Thymus (tissue), 11 donors: ENCODE measurements at regions not wholly inside any gene's neighbourhood (a gene's known extent, or its start where the extent isn't known, plus 50 kb on each side); places are given as distances from the start of the nearest gene placed in this dataset.

ENCODE experiments used
- DNase-seq, 9 donors: peaks; one replicate each; pipeline ENCODE4 v3.0.0-alpha.2; 2013; ENCODE audit warnings: low spot score in 9 of 9, low read depth in 6 of 9, missing footprints in 1 of 9
- H3K27ac ChIP-seq, 2 donors: one replicate each; pipeline ENCODE4 v1.5.1; 2013; ENCODE audit warnings: control low read depth in 1 of 2, low read depth in 1 of 2, low read length in 1 of 2, mild to moderate bottlenecking in 1 of 2, moderate library complexity in 1 of 2
- H3K27me3 ChIP-seq, 2 donors: one replicate each; pipeline ENCODE4 v1.5.1; 2013; ENCODE audit warnings: low read length in 1 of 2; ENCODE audit not compliant: control insufficient read depth in 2 of 2, insufficient read depth in 1 of 2
- H3K36me3 ChIP-seq, 2 donors: one replicate each; pipeline ENCODE4 v1.5.1; 2013; ENCODE audit warnings: low read length in 1 of 2, mild to moderate bottlenecking in 1 of 2, moderate library complexity in 1 of 2; ENCODE audit not compliant: control insufficient read depth in 2 of 2, insufficient read depth in 2 of 2
- H3K4me1 ChIP-seq, 2 donors: one replicate each; pipeline ENCODE4 v1.5.1; 2013; ENCODE audit warnings: low read length in 2 of 2; ENCODE audit not compliant: control insufficient read depth in 2 of 2, insufficient read depth in 2 of 2
- H3K4me3 ChIP-seq, 2 donors: one replicate each; pipeline ENCODE4 v1.5.1; 2013; ENCODE audit warnings: low read length in 2 of 2, control low read depth in 1 of 2, mild to moderate bottlenecking in 1 of 2
- H3K9me3 ChIP-seq, 2 donors: one replicate each; pipeline ENCODE4 v1.5.1; 2013; ENCODE audit warnings: low read length in 1 of 2, mild to moderate bottlenecking in 1 of 2; ENCODE audit not compliant: control insufficient read depth in 2 of 2, insufficient read depth in 1 of 2
- WGBS: extraction: QIAGEN DNeasy Blood & Tissue Kit; methylation state at CpG from one replicate; pipeline ENCODE4 v1.1.7; 2013; 5-methylcytosine and 5-hydroxymethylcytosine counted together
- donor health status: healthy.

GRCh38 chr12:124148481-124149273 is 146.2 kb upstream of the RFLNA start:
- H3K9me3 ChIP-seq: no peaks in the 10 kb centered on the region
- WGBS: 96% methylated on average over 13 of the region's 13 CpGs
- no peak for DNase-seq

GRCh38 chr12:124149287-124149686 is 145.6 kb upstream of the RFLNA start:
- H3K27me3 ChIP-seq: no peaks in the 10 kb centered on the region
- H3K4me3 ChIP-seq: no peak overlapping the region
- no peak overlapping the region for H3K27ac ChIP-seq
- H3K36me3 ChIP-seq: no peaks in the 10 kb centered on the region
- no peaks in the 10 kb centered on the region for H3K9me3 ChIP-seq
- peaks cover 0 to 13% of the 10 kb centered on the region in 2 donors for H3K4me1 ChIP-seq
- WGBS: 96% methylated on average over 7 of the region's 7 CpGs
- DNase-seq: no peak

More at GRCh38 chr12:124148481-124149273, 146.2 kb upstream of the RFLNA start:
- Histone ChIP-seq H3K27ac (no peak overlapping the region), H3K27me3 (no peaks in the 10 kb centered on the region), H3K36me3 (no peaks in the 10 kb centered on the region), H3K4me1 (peaks cover 0 to 13% of the 10 kb centered on the region in 2 donors), H3K4me3 (no peak overlapping the region)

DNA sequence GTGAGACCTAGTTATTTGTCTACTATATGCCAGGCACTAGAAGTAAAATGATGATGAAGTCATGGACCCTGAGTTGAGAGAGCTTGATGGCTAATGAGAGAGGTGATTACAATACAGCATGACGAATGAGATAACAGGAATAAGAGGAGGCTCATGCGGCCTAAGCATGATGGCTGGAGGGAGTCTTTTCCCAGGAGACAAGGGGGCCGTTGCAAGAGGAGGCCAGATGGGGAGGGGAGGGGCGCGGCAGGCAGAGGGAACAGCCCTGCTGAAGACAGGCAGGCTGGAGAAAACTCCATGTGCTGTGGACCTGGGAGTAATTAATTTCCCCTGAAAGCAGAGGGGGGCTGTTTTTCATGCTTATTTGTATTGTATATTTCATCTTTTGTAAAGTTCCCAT is 144.7 kb upstream of the RFLNA start:
- 75% methylated on average over 5 of the region's 5 CpGs for WGBS
- Histone ChIP-seq H3K9me3 (no peaks in the 10 kb centered on the region), H3K4me1 (peaks cover 0 to 13% of the 10 kb centered on the region in 2 donors), H3K27ac (no peak overlapping the region), H3K36me3 (no peaks in the 10 kb centered on the region), H3K4me3 (no peak overlapping the region), H3K27me3 (no peaks in the 10 kb centered on the region)
- DNase-seq: no peak

DNA sequence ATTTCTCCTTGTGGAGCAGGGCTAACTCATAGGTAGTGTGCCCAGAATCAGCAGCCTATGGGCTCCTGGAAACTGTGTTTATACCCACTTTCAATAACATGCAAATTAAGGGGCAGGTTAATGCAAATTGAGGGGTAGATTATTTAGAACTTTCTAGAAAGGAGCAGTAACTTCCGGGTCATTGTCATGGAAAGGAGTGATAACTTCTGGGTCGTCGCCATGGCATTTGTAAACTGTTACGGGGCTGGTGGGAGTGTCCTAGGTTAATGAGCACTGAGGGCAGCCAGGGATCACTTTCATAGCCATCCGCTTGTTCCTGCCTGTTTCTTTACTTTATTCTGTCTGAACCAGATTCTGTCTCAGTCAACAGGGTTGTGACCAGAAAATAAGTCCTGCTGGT is 143.3 kb upstream of the RFLNA start:
- Histone ChIP-seq H3K36me3 (no peaks in the 10 kb centered on the region), H3K4me1 (peaks cover 0 to 13% of the 10 kb centered on the region in 2 donors), H3K27me3 (no peaks in the 10 kb centered on the region), H3K9me3 (no peaks in the 10 kb centered on the region), H3K27ac (no peak overlapping the region), H3K4me3 (no peak overlapping the region)
- 58% methylated on average over 5 of the region's 5 CpGs for WGBS
- no peak for DNase-seq

DNA sequence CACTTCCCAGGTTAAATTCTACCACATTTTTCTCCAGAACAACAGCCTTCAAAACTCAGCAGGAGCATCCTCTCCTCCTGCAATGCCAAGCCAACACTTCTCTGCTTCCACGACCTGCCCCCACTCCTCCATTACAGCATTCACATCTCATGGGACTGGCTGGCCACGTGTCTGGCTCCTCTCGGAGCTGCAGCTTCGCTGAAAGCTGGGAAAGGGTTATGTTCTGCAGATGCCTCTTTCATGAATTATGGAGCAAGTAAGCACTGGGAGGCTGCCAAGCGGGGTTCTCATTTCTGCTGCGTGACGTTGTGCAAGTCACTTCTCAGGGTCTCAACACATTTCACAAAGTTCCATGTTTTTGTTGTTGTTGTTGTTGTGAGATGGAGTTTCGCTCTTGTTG is 142.2 kb upstream of the RFLNA start:
- H3K27ac ChIP-seq: no peak overlapping the region
- H3K9me3 ChIP-seq: no peaks in the 10 kb centered on the region
- peaks cover 0 to 6% of the 10 kb centered on the region in 2 donors for H3K4me1 ChIP-seq
- no peak for DNase-seq
- whole genome bisulfite sequencing: 85% methylated on average over 8 of the region's 8 CpGs
- no peaks in the 10 kb centered on the region for H3K36me3 ChIP-seq
- H3K4me3 ChIP-seq: no peak overlapping the region
- H3K27me3 ChIP-seq: no peaks in the 10 kb centered on the region

DNA sequence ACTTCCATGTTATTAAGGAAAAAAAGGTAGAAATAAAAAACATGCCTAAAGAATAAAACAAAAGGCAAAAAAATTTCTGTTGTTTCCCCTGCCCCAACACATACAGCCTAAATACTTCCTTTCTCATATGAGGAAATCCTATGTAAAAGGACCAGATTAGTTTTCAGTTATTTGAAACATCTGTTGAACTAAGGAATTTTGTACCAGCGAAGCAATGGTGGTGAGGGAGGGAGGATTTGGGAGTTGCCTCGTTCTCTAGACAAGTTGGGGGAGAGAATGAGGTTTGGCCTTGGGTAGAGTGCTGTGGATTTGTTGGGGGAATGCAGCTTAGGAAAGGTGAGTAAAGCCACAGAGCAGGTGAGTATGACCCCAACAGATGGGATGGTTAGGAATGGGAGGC is 141.5 kb upstream of the RFLNA start:
- WGBS: 97% methylated on average over 2 of the region's 2 CpGs
- H3K4me1 ChIP-seq: no peaks in the 10 kb centered on the region
- no peak for DNase-seq
- H3K9me3 ChIP-seq: no peaks in the 10 kb centered on the region
- no peaks in the 10 kb centered on the region for H3K27me3 ChIP-seq
- H3K27ac ChIP-seq: no peak overlapping the region
- no peaks in the 10 kb centered on the region for H3K36me3 ChIP-seq
- H3K4me3 ChIP-seq: no peak overlapping the region

DNA sequence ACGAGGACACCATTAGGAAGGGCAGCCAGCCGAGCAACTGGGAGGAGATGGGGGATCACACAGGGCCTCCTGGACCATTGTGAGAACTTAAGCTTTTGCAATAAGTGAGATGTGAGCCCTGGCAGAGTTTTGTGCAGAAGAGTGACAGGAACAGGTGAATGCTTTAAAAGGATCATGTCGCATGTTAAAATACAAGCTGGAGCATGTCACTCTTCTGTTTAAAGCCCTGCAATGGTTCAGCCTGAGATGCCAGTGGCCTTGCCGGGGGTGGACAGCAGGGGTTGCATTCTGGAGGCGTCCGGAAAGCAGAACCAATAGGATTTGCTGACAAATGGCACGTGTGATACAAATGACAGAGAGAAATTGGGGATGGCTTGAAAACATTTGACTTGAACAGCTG is 137.5 kb upstream of the RFLNA start:
- WGBS: 91% methylated on average over 7 of the region's 7 CpGs
- Histone ChIP-seq H3K9me3 (no peaks in the 10 kb centered on the region), H3K27me3 (no peaks in the 10 kb centered on the region), H3K27ac (no peak overlapping the region), H3K4me1 (no peaks in the 10 kb centered on the region), H3K4me3 (no peak overlapping the region), H3K36me3 (no peaks in the 10 kb centered on the region)
- DNase-seq: no peak

- WGBS: 97% methylated on average over 9 of the region's 9 CpGs
- Histone ChIP-seq H3K4me3 (no peak overlapping the region), H3K27me3 (no peaks in the 10 kb centered on the region), H3K4me1 (no peaks in the 10 kb centered on the region), H3K36me3 (no peaks in the 10 kb centered on the region), H3K9me3 (peaks cover 0 to 9% of the 10 kb centered on the region in 2 donors), H3K27ac (no peak overlapping the region)
- DNase-seq: no peak
Observed at GRCh38 chr12:124159655-124160054, 135.2 kb upstream of the RFLNA start.

DNA sequence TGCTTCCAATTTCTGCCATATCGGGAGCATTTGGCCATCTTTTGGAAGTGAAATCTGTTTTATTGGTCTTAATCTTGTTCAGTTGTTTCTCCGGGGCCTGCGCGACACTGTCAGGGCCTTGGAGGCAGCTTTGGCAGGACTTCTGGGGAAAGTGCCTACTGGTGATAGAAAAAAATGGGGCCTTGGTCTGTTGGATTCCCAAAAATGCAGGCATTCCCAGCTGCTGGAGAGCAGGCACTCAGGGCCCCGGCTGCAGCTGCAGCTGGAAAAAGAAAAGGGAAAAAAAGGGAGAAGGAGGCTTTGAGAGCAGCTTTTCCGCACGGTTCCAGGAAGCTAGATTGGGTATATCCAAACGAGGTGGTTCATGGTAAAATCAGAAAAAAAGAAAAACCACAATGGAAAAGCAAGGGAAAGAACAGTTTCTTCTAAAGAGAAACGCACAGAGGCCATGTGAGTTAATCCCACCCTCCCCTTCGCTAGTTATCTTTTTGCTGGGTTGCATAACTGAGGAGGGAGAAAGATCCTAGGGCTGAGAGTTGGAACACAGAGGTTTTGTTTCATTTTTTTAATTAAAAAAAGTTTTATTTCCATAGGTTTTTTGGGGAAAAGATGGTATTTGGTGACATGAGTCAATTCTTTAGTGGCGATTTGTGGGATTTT is 134.7 kb upstream of the RFLNA start:
- DNase-seq: no peak
- WGBS: 95% methylated on average over 11 of the region's 11 CpGs
- Histone ChIP-seq H3K36me3 (no peaks in the 10 kb centered on the region), H3K4me1 (no peaks in the 10 kb centered on the region), H3K27ac (no peak overlapping the region), H3K27me3 (no peaks in the 10 kb centered on the region), H3K9me3 (peaks cover 0 to 9% of the 10 kb centered on the region in 2 donors), H3K4me3 (no peak overlapping the region)
